Glomerular visceral epithelial cell (primary cell): ENCODE measurements at regions not wholly inside any gene's neighbourhood (a gene's known extent, or its start where the extent isn't known, plus 50 kb on each side); places are given as distances from the start of the nearest gene placed in this dataset.
"Not testable (repeated sequence)": the region's sequence is repeated elsewhere in the genome, so short reads cannot be mapped to it uniquely, and the experiment has no call there.

Experiments used
- DNase-seq: peaks from one replicate; pipeline ENCODE4 v3.0.0-alpha.2; 2016; ENCODE audit errors: extremely low spot score

- DNase-seq: no peak
Observed at GRCh38 chr2:67777010-67777409, 285.8 kb downstream of the C1D start.

- DNase-seq: no peak
Observed at GRCh38 chr2:67777836-67778429, 284.9 kb downstream of the C1D start.

- DNase-seq: not testable (repeated sequence)
Observed at GRCh38 chr2:67780841-67781240, 282.0 kb downstream of the C1D start.

GRCh38 chr2:67782443-67782842 is 280.4 kb downstream of the C1D start:
- no peak for DNase-seq

- no peak for DNase-seq
Observed at GRCh38 chr2:67783026-67783425, 279.8 kb downstream of the C1D start.

GRCh38 chr2:67790622-67791021 is 272.2 kb downstream of the C1D start:
- peak; percentile 67 for DNase-seq

- DNase-seq: no peak
Observed at GRCh38 chr2:67792191-67792590, 270.6 kb downstream of the C1D start.

GRCh38 chr2:67792681-67793091 is 270.1 kb downstream of the C1D start:
- no peak for DNase-seq

- peak; percentile 2 for DNase-seq
Observed at GRCh38 chr2:67797801-67798540, 264.8 kb downstream of the C1D start.

- no peak for DNase-seq
Observed at GRCh38 chr2:67798541-67799160, 264.2 kb downstream of the C1D start.

GRCh38 chr2:67799886-67800285 is 262.9 kb downstream of the C1D start:
- DNase-seq: no peak

GRCh38 chr2:67802291-67802690 is 260.5 kb downstream of the C1D start:
- DNase-seq: no peak

- DNase-seq: no peak
Observed at GRCh38 chr2:67802824-67803223, 260.0 kb downstream of the C1D start.

GRCh38 chr2:67806816-67807215 is 256.0 kb downstream of the C1D start:
- no peak for DNase-seq

- no peak for DNase-seq
Observed at GRCh38 chr2:67808112-67808511, 254.7 kb downstream of the C1D start.

GRCh38 chr2:67812682-67813081 is 250.1 kb downstream of the C1D start:
- no peak for DNase-seq

GRCh38 chr2:67823726-67824125 is 239.1 kb downstream of the C1D start:
- no peak for DNase-seq

- no peak for DNase-seq
Observed at GRCh38 chr2:67824186-67824585, 238.6 kb downstream of the C1D start.

GRCh38 chr2:67825476-67825875 is 237.3 kb downstream of the C1D start:
- no peak for DNase-seq

- DNase-seq: no peak
Observed at GRCh38 chr2:67828066-67828465, 234.7 kb downstream of the C1D start.

GRCh38 chr2:67829470-67829869 is 233.3 kb downstream of the C1D start:
- no peak for DNase-seq

- no peak for DNase-seq
Observed at GRCh38 chr2:67833632-67834031, 229.2 kb downstream of the C1D start.

GRCh38 chr2:67834482-67834881 is 228.3 kb downstream of the C1D start:
- DNase-seq: no peak
